OCI-LY1 (cell line): ENCODE measurements at regions not wholly inside any gene's neighbourhood (a gene's known extent, or its start where the extent isn't known, plus 50 kb on each side); places are given as distances from the start of the nearest gene placed in this dataset.

Experiments
- H2AFZ ChIP-seq: fragments of 200-600 bp; sonication (generic), shearing (Covaris generic); 2 replicates; pipeline ENCODE4 v1.6.0; 2014; ENCODE audit warnings: antibody characterized with exemption, mild to moderate bottlenecking, low read length
- H3F3A ChIP-seq: fragments of 200-600 bp; sonication (generic), shearing (Covaris generic); 2 replicates; pipeline ENCODE4 v1.6.0; 2014; ENCODE audit warnings: mild to moderate bottlenecking, antibody characterized with exemption, low read length, moderate library complexity; ENCODE audit not compliant: insufficient read depth
- H3K27ac ChIP-seq: fragments of 200-600 bp; sonication (generic); 2 replicates; pipeline ENCODE4 v1.5.1; 2014; ENCODE audit warnings: low read length, mixed run types, mild to moderate bottlenecking, low read depth; ENCODE audit not compliant: poor library complexity, severe bottlenecking
- H3K27me3 ChIP-seq: fragments of 200-600 bp; sonication (generic); 2 replicates; pipeline ENCODE4 v1.6.0; 2014; ENCODE audit warnings: antibody characterized with exemption, mild to moderate bottlenecking, low read length, moderate library complexity; ENCODE audit not compliant: insufficient read depth
- H3K36me3 ChIP-seq: fragments of 200-600 bp; sonication (generic); 2 replicates; pipeline ENCODE4 v1.6.1; 2014; ENCODE audit warnings: mild to moderate bottlenecking, antibody characterized with exemption, low read length, moderate library complexity, mixed read lengths; ENCODE audit not compliant: insufficient read depth
- H3K4me1 ChIP-seq: fragments of 200-600 bp; sonication (generic); 2 replicates; pipeline ENCODE4 v1.5.1; 2014; ENCODE audit warnings: mild to moderate bottlenecking, low read length, moderate library complexity; ENCODE audit not compliant: insufficient read depth, severe bottlenecking
- H3K4me2 ChIP-seq: fragments of 200-600 bp; sonication (generic), shearing (Covaris generic); 2 replicates; pipeline ENCODE4 v1.6.1; 2014; ENCODE audit warnings: low read length
- H3K4me3 ChIP-seq: fragments of 200-600 bp; sonication (generic); 2 replicates; pipeline ENCODE4 v1.5.1; 2014; ENCODE audit warnings: low read length, low read depth, mild to moderate bottlenecking, mixed read lengths; ENCODE audit not compliant: poor library complexity, severe bottlenecking
- H3K79me2 ChIP-seq: fragments of 200-600 bp; shearing (Covaris generic); 2 replicates; pipeline ENCODE4 v1.6.1; 2016; ENCODE audit warnings: mixed run types, low read length, mixed read lengths; ENCODE audit not compliant: insufficient read depth
- H3K9ac ChIP-seq: fragments of 200-600 bp; sonication (generic), shearing (Covaris generic); 2 replicates; pipeline ENCODE4 v1.6.1; 2014; ENCODE audit warnings: mild to moderate bottlenecking, low read length, mixed read lengths
- H3K9me2 ChIP-seq: fragments of 200-600 bp; sonication (generic), shearing (Covaris generic); 2 replicates; pipeline ENCODE4 v1.6.1; 2014; ENCODE audit warnings: low read depth, mild to moderate bottlenecking, low read length, mixed read lengths
- H3K9me3 ChIP-seq: fragments of 200-600 bp; shearing (Covaris generic); 2 replicates; pipeline ENCODE4 v1.6.1; 2014; ENCODE audit warnings: low read length, mixed read lengths
- H4K20me1 ChIP-seq: fragments of 200-600 bp; sonication (generic), shearing (Covaris generic); 2 replicates; pipeline ENCODE4 v1.6.0; 2016; ENCODE audit warnings: mild to moderate bottlenecking, low read length; ENCODE audit not compliant: insufficient read depth
- CTCF ChIP-seq: fragments of 200-600 bp; sonication (generic), shearing (Covaris generic); IDR thresholded peaks from 2 replicates; pipeline ENCODE4 v1.5.1; 2017; ENCODE audit warnings: mild to moderate bottlenecking, antibody characterized with exemption, low read length, moderate library complexity, mixed read lengths
- EZH2 ChIP-seq: fragments of 200-600 bp; sonication (generic), shearing (Covaris generic); IDR thresholded peaks from 2 replicates; pipeline ENCODE4 v1.8.0; 2017; ENCODE audit warnings: borderline replicate concordance, mixed run types, mild to moderate bottlenecking, antibody characterized with exemption, low read length, moderate library complexity, mixed read lengths

- Histone ChIP-seq H3K9me3 (no peaks in the 10 kb centered on the region), H4K20me1 (no peaks in the 10 kb centered on the region), H3K27me3 (no peaks in the 10 kb centered on the region), H3K79me2 (no peaks in the 10 kb centered on the region), H3K4me2 (no peak overlapping the region), H3F3A (no peaks in the 10 kb centered on the region), H3K27ac (no peak overlapping the region), H3K9ac (no peak overlapping the region), H3K9me2 (no peaks in the 10 kb centered on the region), H3K4me1 (no peaks in the 10 kb centered on the region), H3K4me3 (no peak overlapping the region), H3K36me3 (no peaks in the 10 kb centered on the region), H2AFZ (no peak overlapping the region)
- TF ChIP-seq EZH2 (no peak), CTCF (no peak)
These were observed 262.3 kb downstream of the PTBP2 start for GRCh38 chr1:96983866-96984265.

GRCh38 chr1:96987186-96987703 is 265.7 kb downstream of the PTBP2 start:
- Histone ChIP-seq H3K4me1 (no peaks in the 10 kb centered on the region), H3K9ac (no peak overlapping the region), H3K27me3 (no peaks in the 10 kb centered on the region), H3F3A (no peaks in the 10 kb centered on the region), H3K79me2 (no peaks in the 10 kb centered on the region), H2AFZ (no peak overlapping the region), H4K20me1 (no peaks in the 10 kb centered on the region), H3K36me3 (no peaks in the 10 kb centered on the region), H3K9me2 (no peaks in the 10 kb centered on the region), H3K9me3 (no peaks in the 10 kb centered on the region), H3K27ac (no peak overlapping the region), H3K4me3 (no peak overlapping the region), H3K4me2 (no peak overlapping the region)
- TF ChIP-seq CTCF = no peak
- no peak for TF ChIP-seq EZH2

GRCh38 chr1:96989302-96989701 is 267.7 kb downstream of the PTBP2 start:
- no peak overlapping the region for H3K9ac ChIP-seq
- no peaks in the 10 kb centered on the region for H3K79me2 ChIP-seq
- H3K27me3 ChIP-seq = no peaks in the 10 kb centered on the region
- H3K4me1 ChIP-seq = no peaks in the 10 kb centered on the region
- H3K36me3 ChIP-seq = no peaks in the 10 kb centered on the region
- H2AFZ ChIP-seq = no peak overlapping the region
- no peaks in the 10 kb centered on the region for H4K20me1 ChIP-seq
- H3K27ac ChIP-seq = no peak overlapping the region
- H3K9me2 ChIP-seq = no peaks in the 10 kb centered on the region
- TF ChIP-seq CTCF (no peak), EZH2 (no peak)
- no peak overlapping the region for H3K4me2 ChIP-seq
- H3K4me3 ChIP-seq = no peak overlapping the region
- no peaks in the 10 kb centered on the region for H3K9me3 ChIP-seq
- no peaks in the 10 kb centered on the region for H3F3A ChIP-seq
